Naive thymus-derived CD4-positive, alpha-beta T cell (primary cell): ENCODE measurements at regions not wholly inside any gene's neighbourhood (a gene's known extent, or its start where the extent isn't known, plus 50 kb on each side); places are given as distances from the start of the nearest gene placed in this dataset.

Source experiments
- ATAC-seq: fragments of 150-1000 bp; cut with Tn5 transposase; 2 replicates; pipeline ENCODE4 v1.10.0; 2021; ENCODE audit warnings: mild to moderate bottlenecking, moderate library complexity
- CTCF ChIA-PET: fragments of 350-600 bp; sonication (Branson Sonifier 250); formaldehyde crosslinking; loops from one replicate; lab custom pipeline; 2021; ENCODE audit warnings: antibody characterized with exemption; lab: Charles Lee
- POLR2A ChIA-PET: fragments of 350-600 bp; sonication (Branson Sonifier 250); formaldehyde crosslinking; loops from one replicate; lab custom pipeline; 2021; ENCODE audit warnings: antibody characterized with exemption, inconsistent platforms; lab: Charles Lee
- DNase-seq, 9 donors: peaks; one replicate each; pipeline versions ENCODE4 v3.0.0 to v3.0.0-alpha.2; 2020 to 2022; ENCODE audit warnings: mixed read lengths in 1 of 9
- H3K27ac ChIP-seq: one replicate; pipeline ENCODE4 v1.7.0; 2013; ENCODE audit warnings: mild to moderate bottlenecking, low read depth, low read length, moderate library complexity
- H3K27me3 ChIP-seq, 2 donors: one replicate each; pipeline ENCODE4 v1.7.0; 2013; ENCODE audit warnings: low read length in 2 of 2, mild to moderate bottlenecking in 2 of 2, moderate library complexity in 2 of 2; ENCODE audit not compliant: control insufficient read depth in 2 of 2, insufficient read depth in 2 of 2
- H3K36me3 ChIP-seq, 3 experiments: 1 replicate in 2 of 3; 2 replicates in 1 of 3; pipeline ENCODE4 v1.7.0; 2013; ENCODE audit warnings: low read length in 3 of 3, mild to moderate bottlenecking in 3 of 3, moderate library complexity in 1 of 3; ENCODE audit not compliant: insufficient read depth in 3 of 3, control insufficient read depth in 2 of 3
- H3K4me1 ChIP-seq, 2 donors: one replicate each; pipeline ENCODE4 v1.7.0; 2013; ENCODE audit warnings: low read length in 2 of 2, mild to moderate bottlenecking in 2 of 2, moderate library complexity in 1 of 2; ENCODE audit not compliant: control insufficient read depth in 2 of 2, insufficient read depth in 2 of 2
- H3K4me3 ChIP-seq: 2 replicates; pipeline ENCODE4 v1.7.0; 2013; ENCODE audit warnings: mild to moderate bottlenecking, low read length
- H3K9me3 ChIP-seq, 3 experiments: 1 replicate in 2 of 3; 2 replicates in 1 of 3; pipeline ENCODE4 v1.7.0; 2013; ENCODE audit warnings: low read length in 3 of 3; ENCODE audit not compliant: control insufficient read depth in 2 of 3
- H3K27ac Mint-ChIP-seq, 9 donors: one replicate each; pipeline ENCODE4 v1.8.0; 2020 to 2022; ENCODE audit warnings: mixed read lengths in 9 of 9, mild to moderate bottlenecking in 8 of 9, moderate library complexity in 5 of 9, inconsistent platforms in 2 of 9
- H3K27me3 Mint-ChIP-seq, 5 donors: one replicate each; pipeline ENCODE4 v1.8.0; 2021 to 2022; ENCODE audit warnings: mixed read lengths in 5 of 5, mild to moderate bottlenecking in 1 of 5
- H3K36me3 Mint-ChIP-seq, 5 donors: one replicate each; pipeline ENCODE4 v1.8.0; 2020 to 2022; ENCODE audit warnings: mixed read lengths in 5 of 5, mild to moderate bottlenecking in 3 of 5, inconsistent platforms in 1 of 5
- H3K4me1 Mint-ChIP-seq, 7 donors: one replicate each; pipeline ENCODE4 v1.8.0; 2020 to 2022; ENCODE audit warnings: mixed read lengths in 7 of 7, mild to moderate bottlenecking in 3 of 7, inconsistent platforms in 1 of 7
- H3K4me3 Mint-ChIP-seq, 10 donors: one replicate each; pipeline ENCODE4 v1.8.0; 2020 to 2022; ENCODE audit warnings: mild to moderate bottlenecking in 10 of 10, mixed read lengths in 10 of 10, moderate library complexity in 6 of 10, inconsistent platforms in 2 of 10
- H3K9me3 Mint-ChIP-seq, 11 donors: one replicate each; pipeline ENCODE4 v1.8.0; 2020 to 2022; ENCODE audit warnings: mixed read lengths in 11 of 11, mild to moderate bottlenecking in 4 of 11, inconsistent platforms in 1 of 11, moderate library complexity in 1 of 11
- intact Hi-C, 2 donors: fragments of 100-400 bp; cut with micrococcal nuclease; formaldehyde crosslinking; loops; one replicate each; pipeline ENCODE4 v1.15.1; 2023

DNA sequence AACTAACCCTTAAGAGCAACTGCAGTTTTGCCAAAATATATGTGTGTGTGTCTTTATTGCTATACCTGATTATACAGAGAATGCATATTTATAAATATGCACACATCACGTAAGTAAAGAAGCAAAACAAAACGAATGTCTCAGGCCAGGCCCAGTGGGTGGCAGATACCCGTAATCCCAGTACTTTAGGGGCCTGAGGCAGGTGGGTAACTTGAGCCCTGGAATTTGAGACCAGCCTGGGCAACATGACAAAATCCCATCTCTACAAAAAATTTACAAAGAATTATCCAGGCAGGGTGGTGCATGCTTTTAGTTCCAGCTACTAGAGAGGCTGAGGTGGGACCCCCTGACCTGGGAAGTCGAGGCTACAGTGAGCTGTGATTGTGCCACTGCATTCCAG lies 745.3 kb downstream of the SATB2 start:
- Histone ChIP-seq H3K9me3 (no peaks in the 10 kb centered on the region), H3K4me1 (no peaks in the 10 kb centered on the region), H3K27me3 (no peaks in the 10 kb centered on the region), H3K27ac (no peak overlapping the region), H3K4me3 (no peak overlapping the region), H3K36me3 (no peaks in the 10 kb centered on the region)
- Mint-ChIP-seq H3K36me3 (no peaks in the 10 kb centered on the region), H3K4me1 (no peaks in the 10 kb centered on the region), H3K27ac (no peak overlapping the region), H3K4me3 (no peak overlapping the region), H3K27me3 (peaks cover 0 to 5% (median 0%) of the 10 kb centered on the region in 5 donors), H3K9me3 (peaks cover 0 to 3% (median 0%) of the 10 kb centered on the region in 11 donors)
- intact Hi-C loops: no loop called here
- no peak for DNase-seq
- ATAC-seq: no peak
- ChIA-PET CTCF (no interaction called here), POLR2A (no interaction called here)

DNA sequence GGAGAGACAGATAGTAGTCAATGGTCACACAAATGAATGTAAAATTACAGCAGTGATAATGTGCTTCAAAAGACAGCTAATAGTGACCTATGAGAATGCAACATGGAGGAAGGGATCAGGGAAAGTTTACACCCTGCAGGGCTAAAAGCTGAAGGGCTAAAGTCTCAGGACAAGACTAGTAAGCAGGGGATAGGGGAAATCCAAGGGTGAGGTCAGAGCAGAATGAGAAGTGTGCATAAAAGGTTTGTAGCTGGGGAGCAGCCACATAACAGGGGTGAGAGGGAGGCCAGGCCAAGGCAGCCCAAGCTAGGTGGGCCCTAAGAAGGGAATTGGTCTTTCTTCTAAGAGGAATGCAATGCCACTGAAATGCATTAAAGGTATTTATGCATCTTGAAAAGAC lies 746.3 kb downstream of the SATB2 start:
- peaks cover 0 to 5% (median 0%) of the 10 kb centered on the region in 5 donors for H3K27me3 Mint-ChIP-seq
- no peak overlapping the region for H3K27ac Mint-ChIP-seq
- peaks cover 0 to 3% (median 0%) of the 10 kb centered on the region in 11 donors for H3K9me3 Mint-ChIP-seq
- Histone ChIP-seq H3K36me3 (no peaks in the 10 kb centered on the region), H3K27ac (no peak overlapping the region), H3K4me1 (no peaks in the 10 kb centered on the region), H3K27me3 (no peaks in the 10 kb centered on the region), H3K9me3 (no peaks in the 10 kb centered on the region), H3K4me3 (no peak overlapping the region)
- H3K36me3 Mint-ChIP-seq: no peaks in the 10 kb centered on the region
- CTCF ChIA-PET: no interaction called here
- POLR2A ChIA-PET: no interaction called here
- no peak for ATAC-seq
- no peak overlapping the region for H3K4me3 Mint-ChIP-seq
- no peak for DNase-seq
- no peaks in the 10 kb centered on the region for H3K4me1 Mint-ChIP-seq
- intact Hi-C loops: no loop called here

DNA sequence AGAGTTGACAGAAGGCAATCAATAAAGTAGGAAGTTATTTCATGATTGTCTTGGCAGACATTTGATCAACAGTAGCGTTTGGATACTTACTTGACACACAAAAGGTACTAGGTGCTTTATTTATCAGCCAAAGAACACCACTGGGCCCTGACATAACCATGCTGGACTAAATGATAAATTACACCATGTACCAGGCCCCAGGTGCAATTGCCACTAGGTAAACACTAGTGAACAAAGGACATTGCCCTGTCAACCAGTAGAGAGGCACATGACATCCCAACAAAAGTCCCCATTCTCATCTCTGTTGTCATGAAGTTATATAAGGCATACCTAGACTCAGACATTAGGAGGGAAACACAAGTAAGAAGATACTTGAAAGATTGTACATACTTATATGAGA lies 747.2 kb downstream of the SATB2 start:
- ChIA-PET POLR2A (no interaction called here), CTCF (no interaction called here)
- H3K4me1 Mint-ChIP-seq: no peaks in the 10 kb centered on the region
- no peak overlapping the region for H3K27ac Mint-ChIP-seq
- H3K36me3 ChIP-seq: no peaks in the 10 kb centered on the region
- H3K27me3 Mint-ChIP-seq: peaks cover 0 to 5% (median 0%) of the 10 kb centered on the region in 5 donors
- no peaks in the 10 kb centered on the region for H3K36me3 Mint-ChIP-seq
- intact Hi-C loops: no loop called here
- ATAC-seq: no peak
- peaks cover 0 to 3% (median 0%) of the 10 kb centered on the region in 11 donors for H3K9me3 Mint-ChIP-seq
- H3K4me1 ChIP-seq: no peaks in the 10 kb centered on the region
- DNase-seq: no peak
- H3K27me3 ChIP-seq: no peaks in the 10 kb centered on the region
- H3K4me3 ChIP-seq: no peak overlapping the region
- no peak overlapping the region for H3K27ac ChIP-seq
- no peak overlapping the region for H3K4me3 Mint-ChIP-seq
- no peaks in the 10 kb centered on the region for H3K9me3 ChIP-seq

DNA sequence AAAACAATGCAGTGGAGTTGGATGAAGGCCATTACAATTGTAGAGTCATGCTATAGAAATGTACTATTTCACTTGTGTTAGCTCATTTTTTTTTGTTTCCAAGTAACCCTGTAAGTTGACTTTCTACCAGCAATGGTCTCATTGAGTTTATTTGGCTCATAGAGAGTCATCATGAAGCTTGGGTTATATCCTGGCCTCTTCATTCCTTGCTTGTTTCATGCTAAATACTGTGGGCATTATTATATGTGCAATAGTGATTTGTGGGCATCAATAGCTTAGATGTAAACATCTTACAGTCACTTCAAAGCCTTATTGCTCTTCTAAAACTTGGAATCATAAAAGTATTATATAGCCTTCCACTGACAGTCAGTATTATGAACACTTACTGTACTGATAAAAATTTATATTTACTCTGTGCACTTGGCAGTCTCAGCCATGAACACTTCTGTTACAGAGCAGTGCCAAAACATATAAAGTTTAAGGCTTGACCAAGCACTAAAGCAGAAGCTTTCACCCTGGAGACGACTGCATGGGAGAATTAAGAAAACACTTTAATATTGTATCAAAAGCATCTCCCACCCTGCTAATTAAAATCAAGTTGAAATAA lies 751.2 kb downstream of the SATB2 start:
- Mint-ChIP-seq H3K27ac (no peak overlapping the region), H3K9me3 (peaks cover 0 to 3% (median 0%) of the 10 kb centered on the region in 11 donors), H3K4me1 (no peaks in the 10 kb centered on the region), H3K27me3 (peaks cover 0 to 5% (median 0%) of the 10 kb centered on the region in 5 donors), H3K4me3 (no peak overlapping the region), H3K36me3 (no peaks in the 10 kb centered on the region)
- Histone ChIP-seq H3K4me3 (no peak overlapping the region), H3K36me3 (no peaks in the 10 kb centered on the region), H3K27ac (no peak overlapping the region), H3K4me1 (no peaks in the 10 kb centered on the region), H3K9me3 (no peaks in the 10 kb centered on the region), H3K27me3 (no peaks in the 10 kb centered on the region)
- intact Hi-C loops: no loop called here
- ATAC-seq: no peak
- ChIA-PET CTCF (no interaction called here), POLR2A (no interaction called here)
- DNase-seq: no peak

DNA sequence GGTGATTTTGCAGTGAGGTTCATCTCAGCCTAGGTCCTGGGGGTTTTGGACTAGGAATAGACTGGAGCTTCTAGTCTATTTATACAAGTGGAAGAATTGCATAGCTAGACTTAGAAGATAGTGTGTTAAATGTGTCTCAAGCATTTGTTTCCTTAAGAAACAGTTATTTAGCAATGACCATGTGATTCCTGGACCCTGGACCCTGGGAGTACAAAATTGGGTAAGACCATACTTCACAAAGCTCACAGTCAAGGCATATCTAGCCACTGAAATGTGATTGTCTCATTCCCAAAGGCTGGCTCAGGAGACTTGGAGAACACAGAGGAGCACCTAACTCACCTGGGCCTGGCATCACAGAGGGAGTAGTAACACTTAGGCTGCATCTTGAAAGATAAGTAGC lies 754.5 kb downstream of the SATB2 start:
- no peak overlapping the region for H3K4me3 ChIP-seq
- H3K36me3 Mint-ChIP-seq: no peaks in the 10 kb centered on the region
- no peaks in the 10 kb centered on the region for H3K9me3 ChIP-seq
- CTCF ChIA-PET: no interaction called here
- intact Hi-C loops: no loop called here
- no peaks in the 10 kb centered on the region for H3K36me3 ChIP-seq
- H3K27me3 ChIP-seq: no peaks in the 10 kb centered on the region
- H3K4me3 Mint-ChIP-seq: no peak overlapping the region
- no peak for DNase-seq
- H3K27ac Mint-ChIP-seq: no peak overlapping the region
- H3K4me1 Mint-ChIP-seq: no peaks in the 10 kb centered on the region
- no peak overlapping the region for H3K27ac ChIP-seq
- H3K4me1 ChIP-seq: no peaks in the 10 kb centered on the region
- no peak for ATAC-seq
- POLR2A ChIA-PET: no interaction called here
- no peaks in the 10 kb centered on the region for H3K27me3 Mint-ChIP-seq
- H3K9me3 Mint-ChIP-seq: peaks cover 0 to 2% (median 0%) of the 10 kb centered on the region in 11 donors

DNA sequence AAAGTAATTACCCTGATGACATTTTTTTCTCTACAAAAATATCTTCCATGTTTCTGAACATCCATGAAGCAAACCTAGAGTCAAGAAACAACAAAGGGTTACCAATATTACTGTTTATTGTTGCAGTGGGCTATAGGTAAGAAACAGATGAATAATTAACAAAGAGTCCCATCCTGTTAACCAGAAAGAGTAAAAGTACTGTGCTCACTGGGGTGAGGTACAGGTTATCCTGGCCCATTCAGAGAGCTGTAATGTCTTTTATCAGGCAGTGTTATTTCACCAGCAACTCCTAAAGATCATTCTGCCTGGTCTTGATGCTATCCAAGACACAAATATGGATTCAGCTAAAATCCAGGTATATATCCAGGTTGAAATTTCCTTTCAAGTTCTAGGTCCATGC lies 754.9 kb downstream of the SATB2 start:
- ATAC-seq: no peak
- Histone ChIP-seq H3K36me3 (no peaks in the 10 kb centered on the region), H3K4me1 (no peaks in the 10 kb centered on the region), H3K4me3 (no peak overlapping the region), H3K27me3 (no peaks in the 10 kb centered on the region), H3K9me3 (no peaks in the 10 kb centered on the region), H3K27ac (no peak overlapping the region)
- Mint-ChIP-seq H3K27ac (no peak overlapping the region), H3K27me3 (no peaks in the 10 kb centered on the region), H3K36me3 (no peaks in the 10 kb centered on the region), H3K4me3 (no peak overlapping the region), H3K9me3 (peaks cover 0 to under 1% (median 0%) of the 10 kb centered on the region in 11 donors), H3K4me1 (no peaks in the 10 kb centered on the region)
- POLR2A ChIA-PET: no interaction called here
- no peak for DNase-seq
- intact Hi-C loops: no loop called here
- CTCF ChIA-PET: no interaction called here

DNA sequence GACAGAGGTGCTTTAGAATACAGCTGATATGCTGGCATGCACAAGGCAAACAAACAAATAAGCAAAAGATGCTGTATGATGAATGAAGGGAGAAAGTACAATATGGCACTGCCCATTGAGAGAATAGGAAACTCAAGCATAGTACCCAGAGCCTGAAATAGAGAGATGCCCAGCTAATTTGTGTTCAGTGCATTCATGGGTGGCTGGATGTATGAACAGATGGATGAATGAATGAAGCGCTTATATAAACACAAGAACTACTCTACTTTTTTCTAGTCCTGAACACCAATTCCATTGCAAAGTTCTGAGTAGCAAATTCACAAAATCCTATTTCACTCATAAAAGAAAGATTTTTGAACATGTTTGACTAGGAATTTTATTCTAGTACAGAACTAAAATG lies 756.3 kb downstream of the SATB2 start:
- no peaks in the 10 kb centered on the region for H3K27me3 ChIP-seq
- Mint-ChIP-seq H3K4me3 (no peak overlapping the region), H3K9me3 (no peaks in the 10 kb centered on the region), H3K27me3 (peaks cover 0 to 8% (median 0%) of the 10 kb centered on the region in 5 donors), H3K27ac (no peak overlapping the region), H3K36me3 (no peaks in the 10 kb centered on the region), H3K4me1 (no peaks in the 10 kb centered on the region)
- no peak for ATAC-seq
- H3K4me3 ChIP-seq: no peak overlapping the region
- H3K36me3 ChIP-seq: no peaks in the 10 kb centered on the region
- no peak overlapping the region for H3K27ac ChIP-seq
- intact Hi-C loops: no loop called here
- ChIA-PET CTCF (no interaction called here), POLR2A (no interaction called here)
- no peaks in the 10 kb centered on the region for H3K4me1 ChIP-seq
- no peak for DNase-seq
- H3K9me3 ChIP-seq: no peaks in the 10 kb centered on the region
